ENCODE measurements at regions not wholly inside any gene's neighbourhood (a gene's known extent, or its start where the extent isn't known, plus 50 kb on each side); places are given as distances from the start of the nearest gene placed in this dataset.

- no peak for TF ChIP-seq ZNF274 (IDR thresholded peaks at IDR 0.05; ENCODE audit: low read depth, low read length)
- no peak for TF ChIP-seq YY1 (IDR thresholded peaks at IDR 0.05; ENCODE audit: insufficient read depth, insufficient read length)
- TF ChIP-seq SUZ12 (IDR thresholded peaks at IDR 0.05; ENCODE audit: extremely low read depth, insufficient read depth, insufficient read length), result no peak
- no peak overlapping the region for H3K9ac ChIP-seq (ENCODE audit: insufficient read length, low read depth)
- no peaks in the 10 kb centered on the region for H3K36me3 ChIP-seq (ENCODE audit: insufficient read depth, insufficient read length, low read length)
- DNase-seq (ENCODE audit: low read depth, low spot score), result no peak
- H3K4me1 ChIP-seq (ENCODE audit: insufficient read depth, insufficient read length), result no peaks in the 10 kb centered on the region
- no peaks in the 10 kb centered on the region for H3K9me3 ChIP-seq (ENCODE audit: insufficient read depth, low read length)
- no peak overlapping the region for H3K4me3 ChIP-seq (ENCODE audit: insufficient read length, low read depth)
- peaks cover 28% of the 10 kb centered on the region for H3K27me3 ChIP-seq (ENCODE audit: insufficient read depth, insufficient read length)
Observed at GRCh38 chr20:22386306-22386623, 198.1 kb downstream of the FOXA2 start.

- H3K27me3 ChIP-seq (ENCODE audit: insufficient read depth, insufficient read length), result peaks cover 28% of the 10 kb centered on the region
- DNase-seq (ENCODE audit: low read depth, low spot score), result no peak
- no peaks in the 10 kb centered on the region for H3K4me1 ChIP-seq (ENCODE audit: insufficient read depth, insufficient read length)
- H3K36me3 ChIP-seq (ENCODE audit: insufficient read depth, insufficient read length, low read length), result no peaks in the 10 kb centered on the region
- no peak overlapping the region for H3K9ac ChIP-seq (ENCODE audit: insufficient read length, low read depth)
- no peak overlapping the region for H3K4me3 ChIP-seq (ENCODE audit: insufficient read length, low read depth)
- H3K9me3 ChIP-seq (ENCODE audit: insufficient read depth, low read length), result no peaks in the 10 kb centered on the region
- TF ChIP-seq YY1 (IDR thresholded peaks at IDR 0.05; ENCODE audit: insufficient read depth, insufficient read length), result no peak
- TF ChIP-seq SUZ12 (IDR thresholded peaks at IDR 0.05; ENCODE audit: extremely low read depth, insufficient read depth, insufficient read length), result no peak
- no peak for TF ChIP-seq ZNF274 (IDR thresholded peaks at IDR 0.05; ENCODE audit: low read depth, low read length)
Observed at GRCh38 chr20:22385602-22386305, 198.6 kb downstream of the FOXA2 start.

GRCh38 chr20:22384978-22385377, 199.4 kb downstream of the FOXA2 start:
- TF ChIP-seq SUZ12 (IDR thresholded peaks at IDR 0.05; ENCODE audit: extremely low read depth, insufficient read depth, insufficient read length), result no peak
- peaks cover 25% of the 10 kb centered on the region for H3K27me3 ChIP-seq (ENCODE audit: insufficient read depth, insufficient read length)
- H3K36me3 ChIP-seq (ENCODE audit: insufficient read depth, insufficient read length, low read length), result no peaks in the 10 kb centered on the region
- H3K9ac ChIP-seq (ENCODE audit: insufficient read length, low read depth), result no peak overlapping the region
- no peak overlapping the region for H3K4me3 ChIP-seq (ENCODE audit: insufficient read length, low read depth)
- no peaks in the 10 kb centered on the region for H3K9me3 ChIP-seq (ENCODE audit: insufficient read depth, low read length)
- no peaks in the 10 kb centered on the region for H3K4me1 ChIP-seq (ENCODE audit: insufficient read depth, insufficient read length)
- no peak for DNase-seq (ENCODE audit: low read depth, low spot score)

- H3K9ac ChIP-seq (ENCODE audit: insufficient read length, low read depth), result no peak overlapping the region
- no peaks in the 10 kb centered on the region for H3K36me3 ChIP-seq (ENCODE audit: insufficient read depth, insufficient read length, low read length)
- H3K4me3 ChIP-seq (ENCODE audit: insufficient read length, low read depth), result no peak overlapping the region
- DNase-seq (ENCODE audit: low read depth, low spot score), result no peak
- TF ChIP-seq ZNF274 (IDR thresholded peaks at IDR 0.05; ENCODE audit: low read depth, low read length) (no peak), YY1 (IDR thresholded peaks at IDR 0.05; ENCODE audit: insufficient read depth, insufficient read length) (no peak), SUZ12 (IDR thresholded peaks at IDR 0.05; ENCODE audit: extremely low read depth, insufficient read depth, insufficient read length) (no peak)
- no peaks in the 10 kb centered on the region for H3K9me3 ChIP-seq (ENCODE audit: insufficient read depth, low read length)
- peaks cover 12% of the 10 kb centered on the region for H3K27me3 ChIP-seq (ENCODE audit: insufficient read depth, insufficient read length)
- no peaks in the 10 kb centered on the region for H3K4me1 ChIP-seq (ENCODE audit: insufficient read depth, insufficient read length)
Observed at GRCh38 chr20:22383156-22383555, 201.2 kb downstream of the FOXA2 start.

DNA sequence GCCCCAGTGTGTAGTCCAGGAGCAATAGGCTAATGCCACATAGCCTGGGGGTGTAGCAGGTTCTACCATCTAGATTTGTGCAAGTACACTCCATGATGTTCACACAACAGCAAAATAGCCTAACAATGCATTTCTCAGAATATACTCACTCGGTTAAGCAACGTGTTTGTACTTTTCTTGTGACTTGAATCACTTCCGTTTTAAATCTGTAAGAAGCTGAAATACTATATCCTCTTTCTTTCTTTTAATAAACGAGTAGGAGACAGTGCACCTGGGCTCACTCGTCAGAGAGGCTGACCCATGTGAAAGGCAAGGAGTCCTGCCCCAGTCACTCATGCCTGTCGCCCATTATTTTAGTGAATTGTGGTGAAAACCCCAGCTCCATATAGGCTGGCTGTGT, 201.6 kb downstream of the FOXA2 start:
- TF ChIP-seq ZNF274 (IDR thresholded peaks at IDR 0.05; ENCODE audit: low read depth, low read length) (no peak), YY1 (IDR thresholded peaks at IDR 0.05; ENCODE audit: insufficient read depth, insufficient read length) (no peak), SUZ12 (IDR thresholded peaks at IDR 0.05; ENCODE audit: extremely low read depth, insufficient read depth, insufficient read length) (no peak)
- no peak for DNase-seq (ENCODE audit: low read depth, low spot score)
- Histone ChIP-seq H3K9me3 (ENCODE audit: insufficient read depth, low read length) (no peaks in the 10 kb centered on the region), H3K27me3 (ENCODE audit: insufficient read depth, insufficient read length) (peaks cover 8% of the 10 kb centered on the region), H3K9ac (ENCODE audit: insufficient read length, low read depth) (no peak overlapping the region), H3K4me3 (ENCODE audit: insufficient read length, low read depth) (no peak overlapping the region), H3K4me1 (ENCODE audit: insufficient read depth, insufficient read length) (no peaks in the 10 kb centered on the region), H3K36me3 (ENCODE audit: insufficient read depth, insufficient read length, low read length) (no peaks in the 10 kb centered on the region)

- Histone ChIP-seq H3K9ac (ENCODE audit: insufficient read length, low read depth) (no peak overlapping the region), H3K4me1 (ENCODE audit: insufficient read depth, insufficient read length) (no peaks in the 10 kb centered on the region), H3K9me3 (ENCODE audit: insufficient read depth, low read length) (no peaks in the 10 kb centered on the region), H3K36me3 (ENCODE audit: insufficient read depth, insufficient read length, low read length) (no peaks in the 10 kb centered on the region), H3K27me3 (ENCODE audit: insufficient read depth, insufficient read length) (peaks cover 8% of the 10 kb centered on the region), H3K4me3 (ENCODE audit: insufficient read length, low read depth) (no peak overlapping the region)
- no peak for DNase-seq (ENCODE audit: low read depth, low spot score)
- TF ChIP-seq ZNF274 (IDR thresholded peaks at IDR 0.05; ENCODE audit: low read depth, low read length) (no peak), YY1 (IDR thresholded peaks at IDR 0.05; ENCODE audit: insufficient read depth, insufficient read length) (no peak), SUZ12 (IDR thresholded peaks at IDR 0.05; ENCODE audit: extremely low read depth, insufficient read depth, insufficient read length) (no peak)
Observed at GRCh38 chr20:22381812-22382416, 202.5 kb downstream of the FOXA2 start.

DNA sequence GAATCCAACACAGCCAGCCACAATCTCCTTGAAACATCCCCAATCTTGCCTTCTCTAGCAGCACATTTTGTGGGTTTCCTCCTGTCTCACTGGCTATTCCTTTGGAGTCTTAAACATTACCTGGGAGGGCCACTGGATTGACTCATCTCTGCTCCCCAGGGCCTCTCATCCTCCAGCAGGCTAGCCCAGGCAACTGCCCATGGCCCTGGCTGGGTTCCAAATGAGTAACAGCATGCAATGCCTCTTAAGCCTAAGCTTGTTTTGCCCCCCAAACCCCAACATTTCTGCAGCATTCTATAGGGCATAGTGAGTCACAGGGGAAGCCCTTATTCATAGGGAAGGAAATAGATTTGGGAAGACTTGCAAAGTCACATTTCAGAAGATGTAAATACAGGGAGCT, 204.9 kb downstream of the FOXA2 start:
- no peaks in the 10 kb centered on the region for H3K36me3 ChIP-seq (ENCODE audit: insufficient read depth, insufficient read length, low read length)
- DNase-seq (ENCODE audit: low read depth, low spot score), result no peak
- TF ChIP-seq SUZ12 (IDR thresholded peaks at IDR 0.05; ENCODE audit: extremely low read depth, insufficient read depth, insufficient read length) (no peak), YY1 (IDR thresholded peaks at IDR 0.05; ENCODE audit: insufficient read depth, insufficient read length) (no peak), ZNF274 (IDR thresholded peaks at IDR 0.05; ENCODE audit: low read depth, low read length) (no peak)
- H3K27me3 ChIP-seq (ENCODE audit: insufficient read depth, insufficient read length), result peaks cover 3% of the 10 kb centered on the region
- no peaks in the 10 kb centered on the region for H3K4me1 ChIP-seq (ENCODE audit: insufficient read depth, insufficient read length)
- H3K4me3 ChIP-seq (ENCODE audit: insufficient read length, low read depth), result no peak overlapping the region
- no peaks in the 10 kb centered on the region for H3K9me3 ChIP-seq (ENCODE audit: insufficient read depth, low read length)
- H3K9ac ChIP-seq (ENCODE audit: insufficient read length, low read depth), result no peak overlapping the region
